ENCODE measurements at regions not wholly inside any gene's neighbourhood (a gene's known extent, or its start where the extent isn't known, plus 50 kb on each side); places are given as distances from the start of the nearest gene placed in this dataset.
"Not testable (repeated sequence)": the region's sequence is repeated elsewhere in the genome, so short reads cannot be mapped to it uniquely, and the experiment has no call there.

DNA sequence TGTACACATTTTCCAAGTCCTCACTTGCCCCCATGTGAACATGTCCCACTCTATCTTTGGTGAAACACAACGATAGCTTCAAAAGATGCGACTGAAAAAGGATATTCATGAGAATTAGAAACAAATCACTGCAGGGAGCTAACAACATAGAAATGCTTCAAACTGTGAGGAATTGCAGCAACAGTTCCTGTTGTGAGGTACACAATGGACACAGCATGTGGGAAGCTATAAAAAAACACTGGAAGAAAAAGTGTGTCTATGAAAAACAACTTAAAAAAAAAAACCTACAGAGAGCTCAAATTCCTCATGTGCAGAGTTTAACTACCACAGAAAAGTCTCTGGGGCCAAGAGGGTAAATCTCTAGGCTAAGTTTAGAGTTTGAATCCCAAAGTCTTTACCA, 51.6 kb upstream of the BLTP1 start:
- DNase-seq: no peak

GRCh38 chr4:122099896-122100295, 52.2 kb upstream of the BLTP1 start:
- no peak for DNase-seq

DNA sequence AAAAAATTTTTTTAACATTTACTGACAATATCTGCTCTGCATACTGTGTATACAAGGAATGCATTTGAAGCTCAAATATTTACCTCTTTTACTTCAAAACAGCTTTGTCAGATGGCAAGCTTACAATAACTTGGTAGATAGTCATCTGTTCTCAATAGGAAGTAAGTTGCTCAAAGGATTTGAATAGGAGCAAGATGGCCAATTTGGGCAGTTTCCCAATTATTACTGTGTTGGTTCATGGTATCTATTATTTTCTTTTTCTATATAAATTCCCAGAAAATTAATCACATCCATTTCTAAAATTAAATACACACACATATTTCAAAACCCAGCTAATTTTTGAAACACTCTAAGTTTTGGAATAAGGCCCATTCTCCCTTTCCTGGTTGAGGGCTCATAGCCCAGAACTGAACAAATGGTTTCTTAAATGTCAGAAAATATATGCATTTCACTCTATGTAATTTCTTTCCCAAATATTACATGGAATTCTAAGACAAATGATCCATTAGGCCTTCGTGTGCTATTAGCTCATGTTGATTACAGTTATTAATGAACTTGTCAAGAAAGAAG, 60.2 kb upstream of the BLTP1 start:
- no peak for DNase-seq

GRCh38 chr4:122091397-122091796, 60.7 kb upstream of the BLTP1 start:
- DNase-seq: no peak

DNA sequence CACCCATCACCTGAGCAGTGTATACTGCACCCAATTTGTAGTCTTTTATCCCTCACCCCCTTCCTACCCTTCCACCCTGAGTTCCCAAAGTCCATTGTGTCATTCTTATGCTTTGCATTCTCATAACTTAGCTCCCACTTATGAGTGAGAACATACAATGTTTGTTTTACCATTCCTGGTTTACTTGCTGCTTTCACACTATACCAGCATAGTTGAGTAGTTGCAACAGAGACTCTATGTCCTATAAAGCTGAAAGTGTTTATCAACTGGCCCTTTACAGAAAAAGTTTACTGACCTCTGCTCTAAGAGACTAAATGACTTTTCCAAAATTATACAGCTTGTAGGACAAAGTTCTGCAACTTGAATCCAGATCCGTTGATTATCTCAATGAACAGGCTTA, 61.1 kb upstream of the BLTP1 start:
- no peak for DNase-seq

DNA sequence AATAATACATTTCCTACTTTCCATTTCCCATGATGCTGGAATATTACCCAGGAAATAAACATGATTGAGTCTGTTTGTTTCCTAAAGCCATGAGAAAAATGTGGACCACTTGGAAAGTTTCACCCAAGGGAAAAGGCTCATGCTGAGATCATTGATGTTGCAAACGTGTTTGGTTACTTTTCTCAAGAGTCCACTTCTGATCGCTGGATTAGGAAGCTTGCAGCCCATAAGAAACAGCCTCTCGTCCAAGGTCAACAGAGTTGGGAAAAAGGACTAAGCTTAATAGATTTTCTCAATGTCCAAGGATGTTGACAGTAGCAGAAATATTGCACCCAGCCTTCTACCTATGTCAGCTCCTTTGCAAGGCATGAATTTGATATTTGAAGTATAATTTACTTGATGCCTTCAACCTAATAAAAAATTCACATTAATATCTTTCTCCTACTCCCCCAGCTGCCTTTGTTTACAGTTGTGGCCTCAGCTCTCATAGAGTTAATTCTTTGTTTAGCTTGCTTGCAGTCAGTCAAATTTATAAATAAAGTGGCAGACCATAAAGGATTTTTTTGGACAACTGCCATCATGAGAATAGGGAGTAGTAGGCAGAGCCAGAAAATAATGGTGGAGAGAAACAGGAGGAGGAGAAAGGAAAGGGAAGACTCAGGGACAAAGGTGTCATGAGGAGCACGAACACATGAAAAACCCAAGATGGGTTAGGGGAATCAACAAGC, 65.6 kb upstream of the BLTP1 start:
- no peak for DNase-seq

GRCh38 chr4:122083989-122084388, 68.1 kb upstream of the BLTP1 start:
- DNase-seq: no peak

GRCh38 chr4:122083351-122083750, 68.8 kb upstream of the BLTP1 start:
- DNase-seq: no peak

DNA sequence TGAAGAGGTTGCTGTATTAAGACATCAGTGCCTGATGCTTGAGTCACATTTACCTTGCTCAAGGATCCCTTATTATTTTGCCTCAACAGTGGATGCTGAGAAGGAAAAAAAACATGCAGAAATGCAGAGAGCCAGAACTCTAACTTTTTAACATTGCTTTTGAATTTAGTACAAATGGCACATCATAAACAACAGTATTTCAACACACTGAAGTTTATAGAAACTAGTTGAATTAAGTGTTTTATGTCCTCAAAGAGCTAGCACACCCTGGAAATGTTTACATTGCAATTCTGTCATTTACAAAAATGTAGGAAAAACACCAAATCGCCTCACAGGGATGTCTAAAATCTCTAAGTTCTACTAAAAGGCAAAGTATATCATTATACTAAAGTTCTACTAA, 69.5 kb upstream of the BLTP1 start:
- no peak for DNase-seq

DNA sequence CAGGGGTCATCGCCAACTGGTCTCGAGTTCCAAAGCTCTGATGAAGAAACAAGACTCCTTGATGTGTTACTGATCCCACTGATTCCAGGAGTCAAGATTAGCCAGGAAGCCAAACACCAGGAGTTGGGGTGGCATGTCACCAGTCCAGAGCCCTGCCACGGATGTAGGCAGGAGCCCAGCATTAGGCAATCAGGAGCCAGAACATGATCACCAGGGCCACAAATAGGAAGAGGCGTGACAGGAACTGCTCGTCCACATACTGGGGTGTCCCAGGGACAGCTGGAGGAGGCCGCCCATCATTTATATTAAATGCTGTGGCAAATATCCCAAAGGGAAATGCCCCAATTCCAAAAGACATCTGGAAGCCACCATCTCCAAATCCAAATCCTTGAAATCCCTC, 74.5 kb upstream of the BLTP1 start:
- not testable (repeated sequence) for DNase-seq

GRCh38 chr4:122076835-122077234, 75.3 kb upstream of the BLTP1 start:
- not testable (repeated sequence) for DNase-seq

DNA sequence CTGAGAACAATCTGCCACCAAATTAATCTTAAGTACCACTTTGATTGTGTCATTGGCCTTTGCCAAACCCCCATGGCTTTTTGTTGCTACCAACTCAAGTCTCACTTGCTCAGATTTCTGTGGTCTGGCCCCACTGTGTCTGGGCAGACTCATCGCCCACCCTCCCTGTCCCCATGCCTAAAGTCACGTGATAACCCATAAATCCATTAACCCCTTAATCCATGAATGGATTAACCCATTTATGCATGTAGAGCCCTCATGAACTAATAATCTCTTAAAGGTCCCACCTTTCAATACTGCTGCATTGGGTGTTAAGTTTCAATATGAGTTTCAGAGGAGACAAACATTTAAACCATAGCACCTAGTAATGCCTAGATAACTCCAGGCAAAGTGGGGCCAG, 78.5 kb upstream of the BLTP1 start:
- no peak for DNase-seq

DNA sequence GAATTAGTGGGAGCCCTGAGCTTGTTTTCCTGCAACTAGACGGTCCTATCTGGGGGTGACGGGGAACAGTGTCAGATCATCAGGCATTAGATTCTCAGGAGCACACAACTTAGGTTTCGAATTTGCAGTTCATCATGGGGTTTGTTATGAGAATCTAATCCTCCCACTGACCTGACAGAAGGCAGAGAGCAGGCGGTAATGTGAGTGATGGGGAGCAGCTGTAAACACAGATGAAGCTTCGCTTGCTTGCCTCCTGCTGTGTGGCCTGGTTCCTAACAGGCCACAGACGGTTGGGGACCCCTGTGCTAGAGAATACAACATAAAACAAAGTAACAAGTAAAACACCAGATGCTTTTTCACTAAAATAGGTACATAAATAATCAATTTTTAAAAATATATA, 86.2 kb upstream of the BLTP1 start:
- DNase-seq: no peak

DNA sequence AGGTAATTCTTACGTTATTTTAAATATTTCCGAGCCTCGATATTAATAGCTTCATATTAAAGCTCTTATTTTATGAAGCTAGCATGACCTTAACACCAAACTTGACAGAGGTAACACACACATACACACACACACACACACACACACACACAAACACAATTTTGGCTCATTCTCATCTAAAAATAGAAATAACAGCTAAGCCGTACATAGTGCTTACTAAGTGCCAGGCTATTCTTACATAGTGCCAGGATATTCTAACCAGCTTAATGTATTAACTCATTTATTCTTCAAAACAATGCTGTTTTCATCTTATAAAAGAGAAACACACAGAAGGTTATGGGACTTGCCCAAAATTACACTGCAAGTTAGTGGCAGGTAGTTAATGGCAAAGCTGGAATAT, 87.0 kb upstream of the BLTP1 start:
- no peak for DNase-seq

GRCh38 chr4:122053186-122053585, 98.9 kb upstream of the BLTP1 start:
- no peak for DNase-seq

DNA sequence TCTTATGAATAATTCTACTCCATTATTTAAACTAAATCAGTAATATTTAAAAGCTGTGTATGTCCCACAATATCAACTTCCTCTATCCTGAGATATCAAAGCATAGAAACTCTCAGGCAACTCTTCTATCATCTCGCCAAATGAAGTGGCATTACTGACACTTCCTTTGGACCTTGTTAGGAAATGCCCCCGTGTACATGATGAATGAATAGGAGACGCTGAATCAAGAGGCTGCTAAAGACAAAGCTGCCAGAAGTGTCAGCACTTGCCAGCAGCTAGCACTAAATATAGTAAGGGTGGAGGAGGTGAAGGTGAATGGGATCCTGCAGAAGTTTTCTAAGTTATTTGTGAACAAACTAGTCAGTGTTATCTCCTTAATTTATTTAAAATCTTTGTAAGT, 99.5 kb upstream of the BLTP1 start:
- no peak for DNase-seq

DNA sequence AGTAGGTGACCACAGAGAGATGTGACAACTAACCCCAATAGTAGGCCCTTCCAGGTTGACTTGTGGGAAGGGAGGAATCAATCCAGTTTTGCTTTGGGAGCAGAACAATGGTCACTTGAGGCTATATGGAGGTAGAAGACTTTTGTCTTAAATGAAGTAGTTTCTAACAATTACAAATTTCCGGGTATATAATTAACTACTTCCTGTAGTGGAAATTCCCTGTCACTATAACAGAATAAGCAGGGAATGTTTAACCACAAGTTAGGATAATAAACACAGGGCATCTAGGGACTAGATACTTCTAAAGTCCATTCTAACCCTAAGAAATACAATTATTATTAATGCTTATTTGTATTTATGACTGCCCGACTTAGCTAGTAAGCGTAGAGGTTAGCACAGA, 99.0 kb upstream of the TRPC3 start:
- no peak for DNase-seq

- DNase-seq: no peak
Measured at GRCh38 chr4:122047456-122048425, 95.9 kb upstream of the TRPC3 start.

GRCh38 chr4:122046255-122046654, 94.4 kb upstream of the TRPC3 start:
- no peak for DNase-seq

DNA sequence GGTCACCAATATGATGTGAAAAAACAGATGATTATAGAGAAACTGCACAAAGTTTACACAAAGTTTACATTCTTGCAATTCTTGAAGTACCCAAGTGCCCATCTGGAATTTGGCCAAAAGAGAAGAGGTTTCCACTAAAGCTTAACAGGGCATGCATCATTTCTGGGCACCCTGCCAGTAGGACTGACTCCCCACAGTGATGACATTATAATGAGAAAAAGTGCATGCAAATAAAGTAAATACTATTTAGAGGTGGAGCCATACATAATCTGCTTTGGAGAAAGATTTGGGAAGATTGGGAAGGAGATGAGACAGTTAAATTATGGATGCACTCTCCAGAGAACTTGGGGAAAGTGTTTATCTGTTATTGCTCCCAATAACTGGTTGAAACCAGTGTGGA, 93.7 kb upstream of the TRPC3 start:
- DNase-seq: peak; percentile 2

GRCh38 chr4:122044501-122044900, 92.6 kb upstream of the TRPC3 start:
- no peak for DNase-seq

DNA sequence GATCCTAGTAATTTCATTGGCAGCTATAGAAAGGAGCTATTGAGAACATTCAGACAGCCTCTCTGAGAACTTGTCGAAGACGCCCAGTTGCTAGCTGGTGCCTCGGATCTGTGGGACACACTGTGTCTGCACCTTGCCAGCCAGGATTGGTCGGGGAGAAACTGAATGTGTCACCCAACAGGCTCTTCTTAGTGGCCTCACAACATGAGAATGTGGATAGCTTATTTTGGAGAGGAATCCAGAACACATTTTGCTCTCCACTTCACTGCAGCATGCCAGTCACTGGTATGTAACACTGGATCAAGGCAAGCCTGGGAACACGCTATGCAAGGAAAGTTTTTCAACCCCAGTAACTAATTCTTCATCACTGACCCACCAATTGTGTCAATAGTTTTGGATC, 89.5 kb upstream of the TRPC3 start:
- no peak for DNase-seq

GRCh38 chr4:122038896-122039295, 87.0 kb upstream of the TRPC3 start:
- DNase-seq: no peak

- no peak for DNase-seq
Measured at GRCh38 chr4:122034619-122035018, 82.8 kb upstream of the TRPC3 start.

Data from stimulated activated CD4-positive, alpha-beta T cell treated with anti-CD3 and anti-CD28 coated beads, Interleukin-1b, Interleukin-23, amount 100 ng/mL, for 48 hours (primary cell).